ENCODE measurements at regions not wholly inside any gene's neighbourhood (a gene's known extent, or its start where the extent isn't known, plus 50 kb on each side); places are given as distances from the start of the nearest gene placed in this dataset.
"Not testable (repeated sequence)": the region's sequence is repeated elsewhere in the genome, so short reads cannot be mapped to it uniquely, and the experiment has no call there.

GRCh38 chr6:100228437-100228833, 234.4 kb upstream of the MCHR2 start:
- DNase-seq (ENCODE audit: low read depth), result no peak

- DNase-seq (ENCODE audit: low read depth), result no peak
These were observed 232.8 kb upstream of the MCHR2 start for GRCh38 chr6:100226811-100227210.

GRCh38 chr6:100223952-100224351, 229.9 kb upstream of the MCHR2 start:
- not testable (repeated sequence) for DNase-seq (ENCODE audit: low read depth)

GRCh38 chr6:100220543-100220942, 226.5 kb upstream of the MCHR2 start:
- DNase-seq (ENCODE audit: low read depth), result no peak

- no peak for DNase-seq (ENCODE audit: low read depth)
These were observed 223.4 kb upstream of the MCHR2 start for GRCh38 chr6:100217225-100218012.

GRCh38 chr6:100216760-100217159, 222.7 kb upstream of the MCHR2 start:
- no peak for DNase-seq (ENCODE audit: low read depth)

- no peak for DNase-seq (ENCODE audit: low read depth)
These were observed 218.1 kb upstream of the MCHR2 start for GRCh38 chr6:100212131-100212530.

- DNase-seq (ENCODE audit: low read depth), result no peak
These were observed 216.4 kb upstream of the MCHR2 start for GRCh38 chr6:100210137-100211117.

- DNase-seq (ENCODE audit: low read depth), result no peak
These were observed 215.5 kb upstream of the MCHR2 start for GRCh38 chr6:100209323-100210136.

GRCh38 chr6:100203400-100203799, 209.4 kb upstream of the MCHR2 start:
- DNase-seq (ENCODE audit: low read depth), result no peak

GRCh38 chr6:100202417-100203194, 208.6 kb upstream of the MCHR2 start:
- no peak for DNase-seq (ENCODE audit: low read depth)

GRCh38 chr6:100196214-100196982, 202.4 kb upstream of the MCHR2 start:
- not testable (repeated sequence) for DNase-seq (ENCODE audit: low read depth)

- not testable (repeated sequence) for DNase-seq (ENCODE audit: low read depth)
These were observed 201.2 kb upstream of the MCHR2 start for GRCh38 chr6:100195244-100195643.

GRCh38 chr6:100194535-100194934, 200.5 kb upstream of the MCHR2 start:
- DNase-seq (ENCODE audit: low read depth), result no peak

GRCh38 chr6:100188754-100189153, 194.7 kb upstream of the MCHR2 start:
- DNase-seq (ENCODE audit: low read depth), result no peak

- no peak for DNase-seq (ENCODE audit: low read depth)
These were observed 192.5 kb upstream of the MCHR2 start for GRCh38 chr6:100186552-100186951.

- DNase-seq (ENCODE audit: low read depth), result no peak
These were observed 191.6 kb upstream of the MCHR2 start for GRCh38 chr6:100185615-100186014.

- no peak for DNase-seq (ENCODE audit: low read depth)
These were observed 190.4 kb upstream of the MCHR2 start for GRCh38 chr6:100184473-100184872.

GRCh38 chr6:100182313-100182712, 188.3 kb upstream of the MCHR2 start:
- no peak for DNase-seq (ENCODE audit: low read depth)

GRCh38 chr6:100181309-100181708, 187.3 kb upstream of the MCHR2 start:
- DNase-seq (ENCODE audit: low read depth), result no peak

Measured in forelimb muscle (tissue), 1 donor.